ENCODE measurements at regions not wholly inside any gene's neighbourhood (a gene's known extent, or its start where the extent isn't known, plus 50 kb on each side); places are given as distances from the start of the nearest gene placed in this dataset.

- H3K9me3 ChIP-seq (ENCODE audit: control insufficient read depth, insufficient read depth, low read depth, low read length), result no peaks in the 10 kb centered on the region
- ChIA-PET CTCF (interaction anchor here (1.1 kb wide), 1 partner anchor 87 kb away, joined by 3 read pairs; no protein-coding TSS in a partner anchor), POLR2A (interaction anchor here (0.6 kb wide), 1 partner anchor 12 kb away, joined by 3 read pairs; no protein-coding TSS in a partner anchor)
- no peak overlapping the region for H3K4me3 ChIP-seq (ENCODE audit: low read depth, low read length)
- TF ChIP-seq ZNF37A (tag by site-specific recombination; IDR thresholded peaks at IDR 0.05) (no peak), ZNF394 (tag by site-specific recombination; IDR thresholded peaks at IDR 0.05; ENCODE audit: borderline replicate concordance) (no peak), ZNF843 (tag by site-specific recombination; IDR thresholded peaks at IDR 0.05) (no peak), ZNF157 (tag by site-specific recombination; IDR thresholded peaks at IDR 0.05) (no peak), ZNF830 (tag by site-specific recombination; IDR thresholded peaks at IDR 0.05; ENCODE audit: low read depth) (no peak), SP3 (tag by site-specific recombination; IDR thresholded peaks at IDR 0.05) (no peak), ZNF169 (tag by site-specific recombination; IDR thresholded peaks at IDR 0.05) (no peak), IKZF3 (tag by site-specific recombination; IDR thresholded peaks at IDR 0.05) (no peak)
- H3K27ac ChIP-seq (ENCODE audit: extremely low read depth, low read depth, low read length), result no peak overlapping the region
- H3K4me1 ChIP-seq (ENCODE audit: control insufficient read depth, insufficient read depth, low read length), result no peaks in the 10 kb centered on the region
- H3K36me3 ChIP-seq (ENCODE audit: control insufficient read depth in 2 of 2, insufficient read depth in 1 of 2, low read length in 2 of 2), result no peaks in the 10 kb centered on the region
Measured at GRCh38 chrX:20333672-20334071, 67.0 kb upstream of the RPS6KA3 start.

- Histone ChIP-seq H3K36me3 (ENCODE audit: control insufficient read depth in 2 of 2, insufficient read depth in 1 of 2, low read length in 2 of 2) (no peaks in the 10 kb centered on the region), H3K27ac (ENCODE audit: extremely low read depth, low read depth, low read length) (no peak overlapping the region), H3K4me3 (ENCODE audit: low read depth, low read length) (no peak overlapping the region), H3K4me1 (ENCODE audit: control insufficient read depth, insufficient read depth, low read length) (no peaks in the 10 kb centered on the region), H3K9me3 (ENCODE audit: control insufficient read depth, insufficient read depth, low read depth, low read length) (no peaks in the 10 kb centered on the region)
- TF ChIP-seq TSHZ1 (tag by site-specific recombination; IDR thresholded peaks at IDR 0.05; ENCODE audit: borderline replicate concordance) (no peak), AEBP2 (tag by site-specific recombination; IDR thresholded peaks at IDR 0.05; ENCODE audit: borderline replicate concordance) (no peak), ZSCAN30 (tag by site-specific recombination; IDR thresholded peaks at IDR 0.05) (no peak), ZNF48 (tag by site-specific recombination; IDR thresholded peaks at IDR 0.05) (no peak), ZNF274 (IDR thresholded peaks at IDR 0.05; ENCODE audit: low read length) (no peak), ZNF274 (tag by site-specific recombination; IDR thresholded peaks at IDR 0.05; ENCODE audit: borderline replicate concordance) (no peak)
- ChIA-PET CTCF (interaction anchor here (0.8 kb wide), 1 partner anchor 78 kb away, joined by 5 read pairs; no protein-coding TSS in a partner anchor), POLR2A (no interaction called here)
Measured at GRCh38 chrX:20330545-20330944, 63.8 kb upstream of the RPS6KA3 start.

- Histone ChIP-seq H3K27ac (ENCODE audit: extremely low read depth, low read depth, low read length) (no peak overlapping the region), H3K4me3 (ENCODE audit: low read depth, low read length) (no peak overlapping the region), H3K36me3 (ENCODE audit: control insufficient read depth in 2 of 2, insufficient read depth in 1 of 2, low read length in 2 of 2) (no peaks in the 10 kb centered on the region), H3K9me3 (ENCODE audit: control insufficient read depth, insufficient read depth, low read depth, low read length) (no peaks in the 10 kb centered on the region), H3K4me1 (ENCODE audit: control insufficient read depth, insufficient read depth, low read length) (no peaks in the 10 kb centered on the region)
- CTCF ChIA-PET, result interaction anchor here (0.6 kb wide), 1 partner anchor 167 kb away, joined by 3 read pairs; no protein-coding TSS in a partner anchor
- TF ChIP-seq REPIN1 (tag by site-specific recombination; IDR thresholded peaks at IDR 0.05; ENCODE audit: low read depth) (no peak), ZSCAN5A (tag by site-specific recombination; IDR thresholded peaks at IDR 0.05) (no peak), KLF10 (tag by site-specific recombination; IDR thresholded peaks at IDR 0.05) (no peak), ZNF248 (tag by site-specific recombination; IDR thresholded peaks at IDR 0.05) (no peak), ZFP41 (tag by site-specific recombination; IDR thresholded peaks at IDR 0.05; ENCODE audit: borderline replicate concordance) (no peak), ZNF133 (tag by site-specific recombination; IDR thresholded peaks at IDR 0.05) (no peak), ZNF501 (tag by site-specific recombination; IDR thresholded peaks at IDR 0.05) (no peak), ZNF654 (tag by site-specific recombination; IDR thresholded peaks at IDR 0.05; ENCODE audit: low read depth) (no peak), MEIS1 (CRISPR knock-in tag; IDR thresholded peaks at IDR 0.05; ENCODE audit: borderline replicate concordance) (no peak)
- POLR2A ChIA-PET, result no interaction called here
Measured at GRCh38 chrX:20329435-20329834, 62.7 kb upstream of the RPS6KA3 start.
